PC-9 (cell line): ENCODE measurements at regions not wholly inside any gene's neighbourhood (a gene's known extent, or its start where the extent isn't known, plus 50 kb on each side); places are given as distances from the start of the nearest gene placed in this dataset.

Experiments
- BruUV-seq: library from RNA; stranded (reverse); fragments of 400-500 nt; replicated peaks from 2 replicates; lab custom pipeline; 2021; lab: Mats Ljungman, UMichigan
- CTCF ChIA-PET: fragments of 300-600 bp; sonication (Branson Sonifier 250); formaldehyde crosslinking; loops from one replicate; lab custom pipeline; 2022; ENCODE audit warnings: antibody characterized with exemption; lab: Charles Lee
- POLR2A ChIA-PET: fragments of 300-600 bp; sonication (Branson Sonifier 250); formaldehyde crosslinking; loops from one replicate; lab custom pipeline; 2022; ENCODE audit warnings: antibody characterized with exemption; ENCODE audit not compliant: unreplicated experiment; lab: Charles Lee
- DNase-seq, 2 experiments: peaks; one replicate each; pipeline versions ENCODE4 v3.0.0 to v3.0.0-alpha.2; 2015 to 2022; ENCODE audit warnings: mixed read lengths in 1 of 2
- H2AFZ ChIP-seq: fragments of 200-600 bp; sonication (generic); 2 replicates; pipeline ENCODE4 v1.8.1; 2017; ENCODE audit warnings: antibody characterized with exemption
- H3F3A ChIP-seq: fragments of 200-600 bp; sonication (generic); 2 replicates; pipeline ENCODE4 v1.8.1; 2017; ENCODE audit warnings: antibody characterized with exemption, mild to moderate bottlenecking, low read depth; ENCODE audit not compliant: insufficient read depth
- H3K27ac ChIP-seq: fragments of 200-600 bp; sonication (generic); 2 replicates; pipeline ENCODE4 v1.6.1; 2016; ENCODE audit warnings: mixed run types
- H3K27me3 ChIP-seq: fragments of 200-600 bp; sonication (generic); 2 replicates; pipeline ENCODE4 v1.6.1; 2016; ENCODE audit warnings: low read depth, mixed run types; ENCODE audit not compliant: insufficient read depth
- H3K36me3 ChIP-seq: fragments of 200-600 bp; sonication (generic); 2 replicates; pipeline ENCODE4 v1.6.1; 2016; ENCODE audit warnings: low read depth, mixed run types
- H3K4me1 ChIP-seq: fragments of 200-600 bp; sonication (generic); replicated peaks from 2 replicates; pipeline ENCODE4 v1.6.1; 2016; ENCODE audit warnings: mixed run types; ENCODE audit not compliant: insufficient read depth
- H3K4me2 ChIP-seq: fragments of 200-600 bp; sonication (generic); 2 replicates; pipeline ENCODE4 v1.6.1; 2017; ENCODE audit warnings: mixed run types
- H3K4me3 ChIP-seq: fragments of 200-600 bp; sonication (generic); 2 replicates; pipeline ENCODE4 v1.6.1; 2016; ENCODE audit warnings: mixed run types
- H3K79me2 ChIP-seq: fragments of 200-600 bp; sonication (generic); 2 replicates; pipeline ENCODE4 v1.6.1; 2017; ENCODE audit warnings: low read depth, mixed run types
- H3K9me2 ChIP-seq: fragments of 200-600 bp; sonication (generic); 2 replicates; pipeline ENCODE4 v1.8.1; 2017; ENCODE audit warnings: mild to moderate bottlenecking; ENCODE audit not compliant: insufficient read depth
- H3K9me3 ChIP-seq: fragments of 200-600 bp; sonication (generic); 2 replicates; pipeline ENCODE4 v1.8.1; 2016; ENCODE audit warnings: low read depth; ENCODE audit not compliant: insufficient read depth
- H4K20me1 ChIP-seq: fragments of 200-600 bp; sonication (generic); 2 replicates; pipeline ENCODE4 v1.8.1; 2017; ENCODE audit not compliant: insufficient read depth
- CTCF ChIP-seq: fragments of 200-600 bp; sonication (generic); conservative IDR thresholded peaks from 2 replicates; pipeline ENCODE4 v1.6.1; 2017; ENCODE audit warnings: mixed run types, antibody characterized with exemption, mild to moderate bottlenecking, moderate library complexity
- EZH2 ChIP-seq: fragments of 200-600 bp; sonication (generic); IDR thresholded peaks from 2 replicates; pipeline ENCODE4 v1.8.0; 2017; ENCODE audit warnings: antibody characterized with exemption, low read depth
- intact Hi-C: fragments of 100-400 bp; cut with micrococcal nuclease; formaldehyde crosslinking; loops from one replicate; pipeline ENCODE4 v1.10.0; 2022; ENCODE audit not compliant: unreplicated experiment

DNA sequence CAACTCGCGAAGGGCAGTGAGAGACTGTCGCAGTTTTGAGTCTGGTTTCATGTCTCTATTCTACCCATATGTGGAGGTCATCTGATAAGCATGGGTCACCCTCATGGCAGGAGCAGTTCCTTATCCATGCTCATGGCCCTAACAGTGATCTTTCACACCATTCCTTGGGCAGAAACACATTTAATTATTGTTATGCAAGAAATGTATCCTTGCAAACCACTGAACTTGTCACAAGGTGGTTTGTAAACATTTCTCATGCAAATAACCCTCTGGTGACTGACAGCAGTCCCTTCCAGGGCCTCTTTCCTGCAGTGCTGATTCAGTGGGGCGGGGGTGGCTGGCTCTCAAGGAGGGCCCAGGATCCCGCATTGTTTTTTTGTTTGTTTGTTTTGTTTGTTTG lies 421.4 kb upstream of the RUNX1 start:
- no peak overlapping the region for H2AFZ ChIP-seq
- no peak for DNase-seq
- TF ChIP-seq EZH2 (no peak), CTCF (no peak)
- no peak overlapping the region for H3K4me2 ChIP-seq
- BruUV-seq, result no TSS peak
- H3K27me3 ChIP-seq, result no peaks in the 10 kb centered on the region
- no peaks in the 10 kb centered on the region for H3K36me3 ChIP-seq
- no peaks in the 10 kb centered on the region for H3F3A ChIP-seq
- H3K4me3 ChIP-seq, result no peak overlapping the region
- H3K9me3 ChIP-seq, result no peaks in the 10 kb centered on the region
- no peak overlapping the region for H3K27ac ChIP-seq
- POLR2A ChIA-PET, result no interaction called here
- H3K4me1 ChIP-seq, result no peaks in the 10 kb centered on the region
- intact Hi-C loops, result no loop called here
- H3K9me2 ChIP-seq, result no peaks in the 10 kb centered on the region
- no peaks in the 10 kb centered on the region for H3K79me2 ChIP-seq
- no peaks in the 10 kb centered on the region for H4K20me1 ChIP-seq
- CTCF ChIA-PET, result no interaction called here

- Histone ChIP-seq H3K9me3 (no peaks in the 10 kb centered on the region), H3K4me3 (no peak overlapping the region), H4K20me1 (no peaks in the 10 kb centered on the region), H3K27me3 (no peaks in the 10 kb centered on the region), H3K27ac (no peak overlapping the region), H3F3A (no peaks in the 10 kb centered on the region), H2AFZ (no peak overlapping the region), H3K4me1 (no peaks in the 10 kb centered on the region), H3K79me2 (no peaks in the 10 kb centered on the region), H3K36me3 (no peaks in the 10 kb centered on the region), H3K9me2 (no peaks in the 10 kb centered on the region), H3K4me2 (no peak overlapping the region)
- intact Hi-C loops, result no loop called here
- no TSS peak for BruUV-seq
- POLR2A ChIA-PET, result no interaction called here
- TF ChIP-seq EZH2 (no peak), CTCF (no peak)
- no peak for DNase-seq
- CTCF ChIA-PET, result no interaction called here
These were observed 420.4 kb upstream of the RUNX1 start for GRCh38 chr21:35469498-35469897.

GRCh38 chr21:35468991-35469390 lies 419.9 kb upstream of the RUNX1 start:
- Histone ChIP-seq H3F3A (no peaks in the 10 kb centered on the region), H3K79me2 (no peaks in the 10 kb centered on the region), H3K4me3 (no peak overlapping the region), H3K4me1 (no peaks in the 10 kb centered on the region), H3K4me2 (no peak overlapping the region), H3K9me3 (no peaks in the 10 kb centered on the region), H3K9me2 (no peaks in the 10 kb centered on the region), H4K20me1 (no peaks in the 10 kb centered on the region), H3K27ac (no peak overlapping the region), H3K36me3 (no peaks in the 10 kb centered on the region), H3K27me3 (no peaks in the 10 kb centered on the region), H2AFZ (no peak overlapping the region)
- no peak for TF ChIP-seq EZH2
- no peak for TF ChIP-seq CTCF
- POLR2A ChIA-PET, result no interaction called here
- CTCF ChIA-PET, result interaction anchor here (0.6 kb wide), 1 partner anchor 133 kb away, joined by 6 read pairs; no protein-coding TSS in a partner anchor
- BruUV-seq, result no TSS peak
- intact Hi-C loops, result no loop called here
- no peak for DNase-seq
